HuH-7.5 (cell line): ENCODE measurements at regions not wholly inside any gene's neighbourhood (a gene's known extent, or its start where the extent isn't known, plus 50 kb on each side); places are given as distances from the start of the nearest gene placed in this dataset.

Experiments used
- DNase-seq: peaks from one replicate; pipeline ENCODE4 v3.0.0; 2011; ENCODE audit warnings: low spot score

DNA sequence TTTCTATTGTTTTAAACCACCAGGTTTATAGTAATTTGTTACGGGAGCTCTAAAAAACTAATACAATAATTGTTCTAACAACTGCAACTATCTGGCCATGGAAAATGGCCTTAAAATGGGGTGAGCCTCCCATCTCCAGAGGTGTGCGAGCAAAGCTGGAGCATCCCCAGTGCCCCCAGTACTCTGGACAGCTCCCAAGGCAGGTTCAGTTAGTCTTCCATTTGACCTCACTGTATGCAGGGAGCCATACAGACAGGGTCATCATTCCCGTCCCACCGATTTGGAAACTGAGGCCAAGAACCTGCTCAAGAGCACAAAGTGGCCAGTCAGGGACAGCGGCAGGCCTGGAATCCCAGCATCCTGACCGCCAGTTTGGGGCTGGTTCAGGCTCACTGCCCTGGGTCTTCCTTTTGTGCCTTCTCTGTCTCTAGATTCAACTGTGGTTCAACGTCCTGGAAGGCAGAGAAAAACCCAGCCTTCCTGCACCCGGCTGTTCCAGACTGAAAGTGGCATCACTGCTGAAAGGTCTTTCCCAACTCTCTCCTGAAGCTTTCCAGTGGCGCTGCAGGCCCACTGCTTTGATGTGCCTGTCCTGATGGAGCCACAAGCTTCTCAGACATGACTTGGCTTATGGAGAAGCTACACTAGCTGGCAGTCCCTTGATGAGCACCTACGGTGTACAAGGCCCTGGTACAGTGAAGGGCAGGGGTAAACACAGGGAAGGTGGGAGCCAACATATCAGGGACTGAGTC lies 76.6 kb upstream of the LINGO1 start:
- DNase-seq, result no peak

DNA sequence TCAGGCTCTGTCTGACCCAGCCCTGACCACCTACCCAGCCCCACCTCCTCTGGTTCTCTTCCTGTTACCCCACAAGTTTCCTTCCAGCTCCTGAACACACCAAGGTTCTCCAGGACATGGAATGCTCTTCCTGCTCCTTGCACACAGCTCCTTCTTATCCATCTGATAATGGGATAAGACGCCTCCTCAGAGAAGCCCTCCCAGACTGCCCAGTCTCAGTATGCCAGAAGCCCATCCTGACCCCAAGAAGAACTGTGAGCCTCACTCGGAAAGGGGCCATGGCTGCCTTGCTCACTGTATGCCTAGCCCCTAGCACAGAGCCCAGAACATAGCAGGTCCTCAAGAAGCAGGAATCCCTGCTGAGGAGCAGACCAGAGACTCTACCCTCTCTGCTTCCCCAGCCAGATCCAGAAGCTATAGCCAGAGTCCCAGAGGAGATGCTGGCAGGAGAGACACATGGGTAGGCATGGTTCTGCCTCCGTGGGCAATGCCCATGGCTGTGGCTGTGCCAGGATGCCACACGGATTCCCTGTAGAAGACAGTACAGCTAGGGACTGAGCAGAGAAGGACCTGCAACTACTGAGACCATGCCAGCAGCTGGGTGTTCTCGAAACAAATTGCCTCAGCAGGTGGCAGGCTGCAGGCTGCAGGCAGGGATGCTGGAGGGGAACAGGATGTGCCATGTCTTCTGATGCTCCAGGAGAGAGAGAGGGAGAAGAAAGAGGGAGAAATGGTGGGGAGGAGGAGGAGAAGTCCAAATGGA lies 74.0 kb upstream of the LINGO1 start:
- no peak for DNase-seq

DNA sequence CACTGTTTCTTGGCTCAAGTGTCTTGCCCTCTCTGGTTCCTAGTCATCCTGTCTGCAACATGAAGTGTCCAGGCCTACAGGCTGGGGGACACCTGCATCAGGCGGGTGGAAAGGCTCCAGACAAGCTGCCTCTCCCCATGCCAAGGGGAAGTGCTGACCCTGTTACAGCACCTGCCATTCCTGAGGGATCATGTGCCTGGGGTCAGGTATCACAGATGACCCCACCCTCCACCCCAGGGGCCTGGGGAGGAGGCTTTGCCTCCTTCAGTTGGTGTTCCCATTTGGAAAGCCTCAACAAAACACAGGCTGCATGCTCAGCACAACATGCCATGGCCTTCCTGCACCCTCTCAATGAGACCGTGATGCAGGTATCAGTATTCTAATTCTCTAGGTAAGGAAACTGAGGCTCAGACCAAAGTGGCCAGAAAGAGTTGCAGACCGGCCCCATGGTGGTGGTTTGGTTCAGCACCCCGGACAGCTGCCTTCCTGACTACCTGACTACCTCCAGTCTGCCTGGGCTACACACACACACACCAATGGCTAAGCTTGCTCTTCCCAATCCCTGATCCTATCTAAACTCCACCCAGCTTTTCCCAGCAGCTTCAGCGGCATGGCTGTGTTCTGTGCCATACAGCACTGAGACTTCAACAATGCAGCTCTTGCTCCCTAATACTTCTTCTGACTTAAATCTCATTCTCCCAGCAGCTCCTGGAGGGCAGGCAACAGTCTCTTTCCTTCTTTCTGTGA lies 69.7 kb upstream of the LINGO1 start:
- peak; percentile 85 for DNase-seq

DNA sequence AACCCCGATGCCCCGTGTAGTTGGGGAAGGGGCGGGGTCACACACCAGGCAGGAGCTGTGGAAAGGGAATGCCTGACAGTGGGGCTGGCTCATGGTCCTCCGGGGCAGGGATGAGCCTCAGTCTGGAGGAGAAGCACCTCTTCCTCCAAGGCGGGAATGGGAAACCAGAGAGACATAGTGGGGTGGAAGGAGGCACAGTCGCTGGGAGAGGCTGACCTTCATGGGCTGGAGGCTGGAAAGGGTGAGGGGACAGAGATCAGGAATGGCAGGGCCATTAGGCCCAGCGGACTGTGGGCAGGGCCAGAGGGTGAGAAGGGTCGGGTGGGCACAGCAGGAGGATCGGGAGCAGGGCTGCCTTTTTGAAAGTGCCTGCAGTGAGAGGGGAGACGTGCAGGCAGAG lies 65.8 kb upstream of the LINGO1 start:
- no peak for DNase-seq

DNA sequence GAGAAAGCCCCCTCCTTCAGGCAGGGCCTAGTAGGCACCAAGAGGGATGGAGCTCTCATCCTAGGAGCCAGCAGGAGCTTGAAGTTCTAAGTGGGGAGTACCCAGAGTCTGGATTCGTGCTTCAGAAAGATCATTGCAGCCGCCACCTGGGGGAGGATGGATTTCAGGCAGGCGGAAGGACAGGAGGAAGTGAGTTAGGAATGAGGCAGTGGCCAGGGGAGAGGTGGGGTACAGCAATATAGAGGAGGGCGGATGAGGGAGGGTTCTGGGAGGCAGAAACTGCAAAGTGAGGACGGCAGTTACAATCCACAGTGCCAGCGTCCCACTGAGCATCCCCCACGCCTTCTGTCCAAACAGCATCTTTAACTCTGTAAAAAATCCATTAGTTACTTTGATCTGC lies 65.2 kb upstream of the LINGO1 start:
- no peak for DNase-seq

DNA sequence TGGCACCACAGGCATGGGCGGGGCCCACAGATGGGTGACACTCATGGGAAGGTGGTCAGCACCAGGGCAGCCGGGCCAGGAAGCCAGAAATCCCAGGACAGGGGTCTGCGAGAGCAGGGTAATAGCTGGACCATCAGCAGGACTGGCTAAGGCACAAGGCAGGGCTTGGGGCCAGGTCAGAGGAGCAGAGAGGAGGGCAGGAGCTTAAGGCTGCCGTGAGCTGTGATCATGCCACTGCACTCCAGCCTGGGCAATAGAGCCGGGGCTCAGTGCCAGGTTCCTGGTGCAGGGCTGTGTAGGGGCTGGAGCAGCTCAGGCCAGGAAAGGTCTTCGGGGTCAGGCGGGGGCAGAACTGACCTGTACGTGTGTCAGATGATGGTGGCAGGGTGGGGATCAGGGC lies 64.2 kb upstream of the LINGO1 start:
- no peak for DNase-seq

DNA sequence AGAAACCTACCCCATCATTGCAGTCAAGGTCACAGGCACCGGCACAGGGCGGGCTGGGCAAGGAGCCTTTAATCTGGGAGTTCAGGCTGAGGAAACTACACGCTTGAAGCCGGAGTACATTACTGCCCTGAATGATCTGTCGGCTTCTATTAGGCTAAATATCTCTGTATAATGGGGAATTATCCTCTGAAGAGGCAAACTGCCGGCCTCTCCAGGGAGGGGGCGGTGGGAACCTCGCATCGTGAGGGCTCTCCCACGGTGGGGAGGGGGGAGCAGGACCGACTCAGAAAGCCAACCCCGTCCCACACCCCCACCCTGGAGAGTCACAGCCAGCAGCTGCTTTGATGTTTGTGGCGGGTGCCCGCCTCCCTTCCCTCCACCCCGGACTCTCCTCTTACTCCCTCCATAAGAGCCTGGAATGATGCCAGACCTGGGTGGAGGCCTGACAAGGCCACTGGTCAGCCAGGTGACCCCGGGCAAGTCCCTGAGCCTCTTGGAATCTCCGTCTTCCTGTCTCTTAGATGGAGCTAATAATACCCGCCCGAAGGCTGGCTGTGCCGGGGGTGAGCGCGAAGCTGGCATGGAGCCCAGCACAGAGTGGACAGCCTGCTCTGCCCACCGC lies 63.4 kb upstream of the LINGO1 start:
- DNase-seq, result no peak

DNA sequence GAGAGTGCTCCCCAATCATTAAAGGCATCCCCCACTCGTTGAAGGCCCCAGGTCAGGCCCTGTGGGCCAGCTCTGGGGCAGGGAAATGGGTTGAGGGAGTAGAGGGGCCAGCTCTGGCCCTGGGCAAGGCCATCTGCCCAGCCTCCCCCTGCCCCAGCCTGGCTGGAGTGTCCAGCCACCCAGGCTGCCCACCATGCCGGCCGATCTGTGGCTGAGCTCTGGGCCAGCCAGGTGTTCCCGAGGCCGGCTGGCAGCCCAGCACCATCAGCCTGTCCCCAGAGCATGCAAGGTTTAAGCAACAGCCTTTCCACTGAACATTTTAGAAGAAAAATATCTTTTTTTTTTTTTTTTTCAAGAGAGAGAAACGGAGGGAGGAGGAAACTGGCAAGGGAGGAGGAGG lies 62.8 kb upstream of the LINGO1 start:
- DNase-seq, result no peak

DNA sequence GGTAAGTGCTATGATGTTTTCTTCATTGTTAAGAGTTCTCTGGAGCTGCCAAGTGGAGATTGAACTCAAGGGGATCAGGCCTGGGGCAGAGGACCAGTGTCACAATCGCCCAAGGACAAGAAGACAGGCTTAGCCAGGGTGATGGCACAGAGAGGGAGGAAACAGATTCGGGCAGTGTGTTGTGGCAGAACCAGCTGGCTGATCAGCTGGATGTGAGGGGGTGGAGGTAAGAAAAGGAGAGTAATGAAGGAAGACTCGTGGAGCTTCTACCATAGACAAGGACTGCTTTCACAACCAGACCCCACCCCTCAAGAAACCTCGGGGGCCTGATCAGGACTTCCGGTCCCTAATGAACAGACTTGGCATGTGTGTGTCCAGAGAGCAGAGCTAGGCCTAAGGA lies 60.9 kb upstream of the LINGO1 start:
- DNase-seq, result no peak

DNA sequence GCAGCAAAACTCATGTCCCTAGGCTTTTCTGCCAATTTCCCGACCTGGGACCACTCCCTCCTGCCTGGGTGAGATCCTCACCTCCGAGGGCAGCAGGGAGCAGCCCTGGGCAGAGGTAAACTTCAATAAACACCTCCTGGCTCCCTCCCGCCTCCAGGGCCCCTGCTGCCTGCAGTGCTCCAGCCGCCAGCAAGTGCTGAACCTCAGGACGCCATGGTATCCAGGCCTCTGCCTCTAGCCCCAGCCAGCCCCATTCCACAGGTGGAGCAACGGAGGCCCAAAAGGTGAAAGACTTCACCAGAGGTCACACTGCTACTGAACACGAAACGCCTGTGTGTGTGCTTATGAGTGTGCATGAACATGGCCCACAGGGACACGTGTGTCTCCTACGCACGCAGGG lies 59.9 kb upstream of the LINGO1 start:
- no peak for DNase-seq

DNA sequence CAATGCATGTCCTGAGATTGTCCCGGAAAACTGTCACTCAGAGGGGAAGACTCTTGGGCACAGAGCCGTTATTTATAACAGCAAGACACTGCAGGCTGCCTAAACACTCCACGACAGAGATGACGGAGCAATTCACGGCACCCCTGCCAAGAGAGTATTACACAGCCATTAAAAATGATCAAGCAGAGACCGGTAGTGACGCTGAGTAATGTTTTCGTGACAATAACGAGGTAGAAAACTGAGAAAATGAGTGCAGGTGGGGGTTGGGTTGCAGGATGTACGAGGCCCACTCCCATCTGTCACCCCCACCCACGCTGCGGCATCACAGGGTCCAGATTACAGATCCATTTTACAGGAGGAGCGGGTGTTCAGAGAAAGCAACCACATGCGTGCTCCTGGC lies 58.9 kb upstream of the LINGO1 start:
- DNase-seq, result no peak

DNA sequence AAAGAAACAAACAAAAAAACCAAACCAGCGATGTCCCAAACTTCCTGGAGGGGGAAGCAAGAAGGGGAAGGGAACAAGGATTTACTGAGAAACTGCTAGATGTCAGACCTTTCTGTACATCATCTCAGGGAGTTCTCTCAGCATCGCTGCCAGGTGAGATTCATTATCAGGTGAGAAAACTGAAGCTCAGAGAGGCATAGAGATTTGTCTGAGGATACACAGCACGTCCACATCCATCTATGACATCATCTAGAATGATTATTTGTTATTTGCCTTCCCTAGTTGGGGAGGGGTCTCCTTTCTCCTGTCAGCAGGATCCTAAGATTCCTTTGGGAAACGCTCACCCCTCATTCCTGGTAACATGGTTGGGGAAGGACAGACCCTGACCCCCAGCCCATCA lies 57.1 kb upstream of the LINGO1 start:
- no peak for DNase-seq

DNA sequence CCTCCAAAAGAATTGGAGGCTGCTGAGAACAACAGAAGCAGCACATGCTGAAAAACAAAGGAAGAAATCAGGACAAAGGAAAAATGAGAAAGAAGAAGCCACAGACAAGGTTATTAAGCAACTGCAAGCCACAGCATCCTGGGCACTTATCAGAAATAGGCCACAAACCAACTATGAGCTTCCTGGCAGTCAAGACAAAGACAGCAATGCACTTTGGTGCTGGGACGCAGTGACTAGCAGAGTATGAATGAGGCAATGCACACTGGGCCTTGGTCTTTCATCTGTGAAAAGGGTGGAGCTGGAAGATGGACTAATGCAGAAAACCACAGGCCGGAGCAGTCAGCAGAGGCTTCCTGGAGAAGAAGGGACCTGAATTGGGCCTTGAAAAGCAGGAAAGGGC lies 56.0 kb upstream of the LINGO1 start:
- no peak for DNase-seq

DNA sequence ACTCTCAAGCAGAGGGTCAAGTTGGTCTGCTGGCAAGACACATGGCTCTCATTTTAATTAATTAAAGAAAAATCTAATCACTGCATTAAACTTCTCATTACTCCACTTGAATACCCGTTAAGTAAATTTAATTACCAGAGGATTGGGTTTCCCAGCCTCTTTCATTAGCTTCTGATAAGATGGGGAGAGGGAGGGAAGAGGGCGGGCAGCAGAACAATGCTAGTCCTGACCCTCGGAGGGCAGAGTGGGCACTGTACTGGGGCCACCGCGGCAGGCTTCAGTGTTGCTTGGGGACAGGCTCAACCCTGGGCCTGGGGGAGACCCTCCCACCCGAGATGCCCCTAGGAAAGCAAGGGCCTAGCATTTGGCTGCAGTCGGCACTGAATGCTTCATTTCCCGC lies 55.6 kb upstream of the LINGO1 start:
- no peak for DNase-seq

DNA sequence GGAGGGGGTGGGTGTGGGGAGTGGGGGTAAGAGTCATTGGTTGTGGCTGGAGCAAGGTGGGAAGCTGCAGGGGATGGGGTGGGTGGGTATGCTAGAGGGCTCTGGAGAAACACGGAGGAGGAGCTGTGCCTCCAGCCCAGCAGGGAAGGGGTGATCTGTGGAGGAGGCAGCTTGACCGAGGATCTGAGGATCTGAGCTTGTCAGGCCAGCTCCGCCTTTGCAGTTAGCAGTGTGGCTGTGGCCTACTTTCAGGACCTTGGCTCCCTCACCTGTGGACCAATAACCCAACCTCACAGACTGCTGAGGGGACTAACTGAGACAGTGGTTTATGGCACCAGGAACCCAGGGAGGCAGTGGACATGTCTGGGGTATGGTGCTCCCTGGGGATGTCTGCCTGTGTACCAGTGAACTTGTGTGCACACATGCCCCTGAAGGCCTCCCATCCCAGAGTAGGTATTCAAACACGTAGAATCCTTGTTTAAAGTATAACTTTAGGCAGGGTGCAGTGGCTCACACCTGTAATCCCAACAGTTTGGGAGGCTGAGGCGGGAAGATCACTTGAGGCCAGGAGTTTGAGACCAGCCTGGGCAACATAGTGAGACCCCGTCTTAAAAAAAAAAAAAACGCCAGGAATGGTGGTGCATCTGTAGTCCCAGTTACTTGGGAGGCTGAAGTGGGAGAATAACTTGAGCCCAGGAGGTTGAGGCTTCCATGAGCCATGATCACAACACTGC lies 52.5 kb upstream of the LINGO1 start:
- no peak for DNase-seq

DNA sequence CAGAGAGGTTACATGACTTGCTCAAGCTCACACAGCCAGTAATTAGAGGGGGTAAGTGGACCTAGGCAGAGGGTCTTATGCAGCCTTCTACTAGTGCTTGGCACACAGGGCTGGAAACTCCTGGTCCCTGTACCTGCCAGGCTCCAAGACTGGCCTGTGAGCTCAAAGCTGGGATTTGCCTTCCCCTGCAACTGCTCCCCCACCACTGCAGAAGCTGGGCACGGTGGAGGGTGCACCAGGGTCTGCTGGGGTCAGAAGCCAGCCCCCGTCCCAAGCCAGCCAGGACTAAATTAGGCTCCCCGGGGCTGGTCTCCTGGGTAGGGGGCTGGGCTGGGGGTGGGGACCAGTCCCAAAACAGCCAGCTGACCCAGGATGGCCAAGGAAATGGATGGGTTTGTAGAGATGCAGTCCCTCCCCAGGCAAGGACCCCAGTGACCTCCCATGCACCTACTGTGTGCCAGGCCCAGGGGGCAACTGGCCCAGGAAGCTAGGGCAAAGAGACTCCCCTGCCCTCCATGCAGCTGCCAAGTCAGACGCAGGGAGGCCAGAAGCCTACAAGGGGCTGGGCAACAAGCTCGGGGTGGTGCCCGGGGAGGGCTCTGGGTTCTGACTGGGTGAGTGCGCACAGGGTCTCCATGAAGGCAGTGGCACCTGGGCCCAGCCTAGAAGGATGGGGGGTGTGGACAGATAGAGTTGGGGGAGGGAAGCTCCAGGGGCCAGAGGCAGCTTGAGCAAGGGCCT lies 51.8 kb upstream of the LINGO1 start:
- DNase-seq, result no peak

DNA sequence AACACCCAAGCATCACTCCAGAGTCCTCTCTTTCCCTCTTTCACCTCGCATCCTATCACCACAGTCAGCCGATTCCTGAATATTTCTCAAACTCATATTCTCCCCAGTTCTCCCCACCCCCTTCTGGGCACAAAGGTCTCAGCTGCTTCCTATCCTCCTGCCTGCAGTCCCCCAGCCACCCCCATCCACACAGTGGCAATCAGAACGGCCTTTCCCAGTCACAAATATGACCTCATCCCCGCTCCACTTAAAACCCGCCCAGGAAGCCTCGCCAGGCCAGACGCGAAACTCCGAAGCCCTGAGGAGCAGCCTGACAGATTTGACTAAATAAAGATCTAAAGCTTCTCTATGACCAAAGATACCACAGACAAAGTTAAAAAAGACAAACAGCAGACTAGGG lies 49.9 kb upstream of the LINGO1 start:
- no peak for DNase-seq
